H1 (cell line): ENCODE measurements at regions not wholly inside any gene's neighbourhood (a gene's known extent, or its start where the extent isn't known, plus 50 kb on each side); places are given as distances from the start of the nearest gene placed in this dataset.

Experiments
- CEBPB ChIP-seq: IDR thresholded peaks from 2 replicates; pipeline ENCODE4 v1.6.1; 2012; ENCODE audit warnings: low read depth, low read length
- EP300 ChIP-seq, 2 experiments: IDR thresholded peaks; 1 replicate in 1 of 2; 2 replicates in 1 of 2; pipeline ENCODE4 v1.6.1; 2011 to 2012; ENCODE audit warnings: low read depth in 2 of 2, low read length in 2 of 2, mild to moderate bottlenecking in 2 of 2, borderline replicate concordance in 1 of 2, inconsistent platforms in 1 of 2, moderate library complexity in 1 of 2
- RAD21 ChIP-seq, 2 experiments: IDR thresholded peaks in 1 of 2; conservative IDR thresholded peaks in 1 of 2; 2 replicates each; pipeline ENCODE4 v1.6.1; 2011; ENCODE audit warnings: low read depth in 2 of 2, low read length in 2 of 2, improper control_type of control experiment in 1 of 2, inconsistent platforms in 1 of 2, mild to moderate bottlenecking in 1 of 2, moderate library complexity in 1 of 2
- TAF7 ChIP-seq: optimal IDR thresholded peaks from 2 replicates; pipeline ENCODE3; 2011; ENCODE audit warnings: low read depth, mild to moderate bottlenecking, inconsistent platforms, low read length, moderate library complexity, borderline replicate concordance
- TF ChIP-seq, protein P1 (sequence below), 3 experiments: IDR thresholded peaks; 1 replicate in 2 of 3; 2 replicates in 1 of 3; pipeline versions ENCODE4 v1.5.1 to v1.6.1; 2011; ENCODE audit warnings: low read length in 3 of 3, mild to moderate bottlenecking in 3 of 3, inconsistent platforms in 2 of 3, low read depth in 1 of 3, moderate library complexity in 1 of 3; ENCODE audit not compliant: insufficient read depth in 1 of 3; ENCODE audit errors: control extremely low read depth in 1 of 3

GRCh38 chr10:62935022-62935421, 118.9 kb upstream of the EGR2 start:
- no peak for TF ChIP-seq EP300 (IDR thresholded peaks at IDR 0.05; ENCODE audit: borderline replicate concordance in 1 of 2, low read depth in 2 of 2, low read length in 2 of 2)
- TF ChIP-seq RAD21 (IDR thresholded peaks at IDR 0.05 in 1 of 2, conservative IDR thresholded peaks at IDR 0.05 in 1 of 2; ENCODE audit: low read depth in 2 of 2, low read length in 2 of 2), result no peak
- TF ChIP-seq, protein P1, sequence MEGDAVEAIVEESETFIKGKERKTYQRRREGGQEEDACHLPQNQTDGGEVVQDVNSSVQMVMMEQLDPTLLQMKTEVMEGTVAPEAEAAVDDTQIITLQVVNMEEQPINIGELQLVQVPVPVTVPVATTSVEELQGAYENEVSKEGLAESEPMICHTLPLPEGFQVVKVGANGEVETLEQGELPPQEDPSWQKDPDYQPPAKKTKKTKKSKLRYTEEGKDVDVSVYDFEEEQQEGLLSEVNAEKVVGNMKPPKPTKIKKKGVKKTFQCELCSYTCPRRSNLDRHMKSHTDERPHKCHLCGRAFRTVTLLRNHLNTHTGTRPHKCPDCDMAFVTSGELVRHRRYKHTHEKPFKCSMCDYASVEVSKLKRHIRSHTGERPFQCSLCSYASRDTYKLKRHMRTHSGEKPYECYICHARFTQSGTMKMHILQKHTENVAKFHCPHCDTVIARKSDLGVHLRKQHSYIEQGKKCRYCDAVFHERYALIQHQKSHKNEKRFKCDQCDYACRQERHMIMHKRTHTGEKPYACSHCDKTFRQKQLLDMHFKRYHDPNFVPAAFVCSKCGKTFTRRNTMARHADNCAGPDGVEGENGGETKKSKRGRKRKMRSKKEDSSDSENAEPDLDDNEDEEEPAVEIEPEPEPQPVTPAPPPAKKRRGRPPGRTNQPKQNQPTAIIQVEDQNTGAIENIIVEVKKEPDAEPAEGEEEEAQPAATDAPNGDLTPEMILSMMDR (IDR thresholded peaks at IDR 0.05; ENCODE audit: control extremely low read depth in 1 of 3, insufficient read depth in 1 of 3, low read depth in 1 of 3, low read length in 3 of 3), result no peak
- TF ChIP-seq CEBPB, result no peak
- no peak for TF ChIP-seq TAF7
